CD4-positive, alpha-beta memory T cell (primary cell): ENCODE measurements at regions not wholly inside any gene's neighbourhood (a gene's known extent, or its start where the extent isn't known, plus 50 kb on each side); places are given as distances from the start of the nearest gene placed in this dataset.

Experiments
- CTCF ChIA-PET: fragments of 350-600 bp; sonication (Branson Sonifier 250); formaldehyde crosslinking; loops from one replicate; lab custom pipeline; 2021; ENCODE audit warnings: inconsistent platforms; ENCODE audit not compliant: partially characterized antibody; lab: Charles Lee
- POLR2A ChIA-PET: fragments of 350-600 bp; sonication (Branson Sonifier 250); formaldehyde crosslinking; loops from one replicate; lab custom pipeline; 2021; ENCODE audit not compliant: partially characterized antibody; lab: Charles Lee
- DNase-seq, 5 donors: peaks; one replicate each; pipeline versions ENCODE4 v3.0.0 to v3.0.0-alpha.2; 2020 to 2022; ENCODE audit warnings: mixed read lengths in 1 of 5
- H3K27ac ChIP-seq: one replicate; pipeline ENCODE4 v1.7.0; 2013; ENCODE audit warnings: low read depth, low read length
- H3K27me3 ChIP-seq: 2 replicates; pipeline ENCODE4 v1.7.0; 2013; ENCODE audit warnings: mild to moderate bottlenecking, low read length, moderate library complexity; ENCODE audit not compliant: insufficient read depth
- H3K36me3 ChIP-seq: 2 replicates; pipeline ENCODE4 v1.7.0; 2013; ENCODE audit warnings: mild to moderate bottlenecking, low read length, moderate library complexity; ENCODE audit not compliant: insufficient read depth
- H3K4me1 ChIP-seq: 2 replicates; pipeline ENCODE4 v1.7.0; 2013; ENCODE audit warnings: mild to moderate bottlenecking, low read length, moderate library complexity; ENCODE audit not compliant: insufficient read depth
- H3K4me3 ChIP-seq, 2 donors: one replicate each; pipeline ENCODE4 v1.7.0; 2013; ENCODE audit warnings: low read length in 2 of 2, mild to moderate bottlenecking in 1 of 2
- H3K9me3 ChIP-seq, 2 donors: one replicate each; pipeline ENCODE4 v1.7.0; 2013; ENCODE audit warnings: low read length in 2 of 2, control low read depth in 1 of 2; ENCODE audit not compliant: control insufficient read depth in 1 of 2
- H3K27ac Mint-ChIP-seq, 7 donors: one replicate each; pipeline ENCODE4 v1.8.0; 2020 to 2021; ENCODE audit warnings: mixed read lengths in 7 of 7, mild to moderate bottlenecking in 6 of 7, inconsistent platforms in 3 of 7, moderate library complexity in 3 of 7
- H3K27me3 Mint-ChIP-seq, 2 donors: one replicate each; pipeline ENCODE4 v1.8.0; 2020 to 2021; ENCODE audit warnings: mixed read lengths in 2 of 2
- H3K36me3 Mint-ChIP-seq, 2 donors: one replicate each; pipeline ENCODE4 v1.8.0; 2020 to 2021; ENCODE audit warnings: mixed read lengths in 2 of 2, inconsistent platforms in 1 of 2, mild to moderate bottlenecking in 1 of 2
- H3K4me1 Mint-ChIP-seq, 4 donors: one replicate each; pipeline ENCODE4 v1.8.0; 2020 to 2021; ENCODE audit warnings: mixed read lengths in 4 of 4, mild to moderate bottlenecking in 1 of 4
- H3K4me3 Mint-ChIP-seq, 8 donors: one replicate each; pipeline ENCODE4 v1.8.0; 2020 to 2021; ENCODE audit warnings: mixed read lengths in 8 of 8, mild to moderate bottlenecking in 7 of 8, moderate library complexity in 6 of 8, inconsistent platforms in 3 of 8
- H3K9me3 Mint-ChIP-seq, 8 donors: one replicate each; pipeline ENCODE4 v1.8.0; 2020 to 2021; ENCODE audit warnings: mixed read lengths in 8 of 8, mild to moderate bottlenecking in 5 of 8, inconsistent platforms in 3 of 8, moderate library complexity in 1 of 8
- intact Hi-C: fragments of 100-400 bp; cut with micrococcal nuclease; formaldehyde crosslinking; loops from one replicate; pipeline ENCODE4 v1.15.1; 2023

- Mint-ChIP-seq H3K9me3 (peaks cover 0 to 2% (median 0%) of the 10 kb centered on the region in 8 donors), H3K27me3 (peaks cover 3 to 4% of the 10 kb centered on the region in 2 donors), H3K4me1 (no peaks in the 10 kb centered on the region), H3K27ac (no peak overlapping the region), H3K36me3 (no peaks in the 10 kb centered on the region), H3K4me3 (no peak overlapping the region)
- no peaks in the 10 kb centered on the region for H3K4me1 ChIP-seq
- no peaks in the 10 kb centered on the region for H3K27me3 ChIP-seq
- no peaks in the 10 kb centered on the region for H3K9me3 ChIP-seq
- ChIA-PET POLR2A (no interaction called here), CTCF (interaction anchor here (1.3 kb wide), 1 partner anchor 26 kb away, joined by 5 read pairs; no protein-coding TSS in a partner anchor)
- intact Hi-C loops: no loop called here
- no peaks in the 10 kb centered on the region for H3K36me3 ChIP-seq
- no peak overlapping the region for H3K4me3 ChIP-seq
- no peak overlapping the region for H3K27ac ChIP-seq
- no peak for DNase-seq
Measured at GRCh38 chr3:106635271-106635670, 742.0 kb upstream of the CCDC54 start.

GRCh38 chr3:106635826-106636225, 741.4 kb upstream of the CCDC54 start:
- Histone ChIP-seq H3K9me3 (no peaks in the 10 kb centered on the region), H3K4me3 (no peak overlapping the region), H3K36me3 (no peaks in the 10 kb centered on the region), H3K4me1 (no peaks in the 10 kb centered on the region), H3K27ac (no peak overlapping the region), H3K27me3 (no peaks in the 10 kb centered on the region)
- no peak for DNase-seq
- ChIA-PET CTCF (no interaction called here), POLR2A (no interaction called here)
- Mint-ChIP-seq H3K4me1 (no peaks in the 10 kb centered on the region), H3K27me3 (peaks cover 3 to 4% of the 10 kb centered on the region in 2 donors), H3K36me3 (no peaks in the 10 kb centered on the region), H3K9me3 (peaks cover 0 to 2% (median 0%) of the 10 kb centered on the region in 8 donors), H3K4me3 (no peak overlapping the region), H3K27ac (no peak overlapping the region)
- intact Hi-C loops: no loop called here

DNA sequence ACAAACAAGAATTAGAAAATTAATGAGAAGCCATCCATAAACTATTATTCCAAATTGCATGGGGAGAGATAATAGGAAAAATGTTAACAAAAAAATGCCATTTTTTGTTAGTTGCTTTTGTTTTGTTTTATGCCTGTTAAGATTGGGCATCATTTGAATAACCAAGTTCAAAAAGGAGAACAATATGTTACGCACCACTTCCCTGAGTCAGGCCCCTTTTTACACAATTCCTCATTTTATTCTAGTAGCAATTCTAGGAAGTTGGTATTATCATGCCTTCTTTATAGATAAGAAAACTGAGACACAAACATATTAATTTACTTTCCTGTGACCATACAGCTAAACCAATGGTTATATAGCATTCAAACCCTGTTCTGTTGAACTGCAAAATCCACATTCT, 736.9 kb upstream of the CCDC54 start:
- DNase-seq: no peak
- Mint-ChIP-seq H3K9me3 (peaks cover 0 to 2% (median 0%) of the 10 kb centered on the region in 8 donors), H3K27ac (no peak overlapping the region), H3K27me3 (peaks cover 6 to 7% of the 10 kb centered on the region in 2 donors), H3K4me1 (no peaks in the 10 kb centered on the region), H3K4me3 (no peak overlapping the region), H3K36me3 (no peaks in the 10 kb centered on the region)
- H3K4me1 ChIP-seq: no peaks in the 10 kb centered on the region
- POLR2A ChIA-PET: no interaction called here
- no peak overlapping the region for H3K27ac ChIP-seq
- no peak overlapping the region for H3K4me3 ChIP-seq
- no peaks in the 10 kb centered on the region for H3K36me3 ChIP-seq
- H3K9me3 ChIP-seq: no peaks in the 10 kb centered on the region
- no peaks in the 10 kb centered on the region for H3K27me3 ChIP-seq
- intact Hi-C loops: no loop called here
- CTCF ChIA-PET: no interaction called here

DNA sequence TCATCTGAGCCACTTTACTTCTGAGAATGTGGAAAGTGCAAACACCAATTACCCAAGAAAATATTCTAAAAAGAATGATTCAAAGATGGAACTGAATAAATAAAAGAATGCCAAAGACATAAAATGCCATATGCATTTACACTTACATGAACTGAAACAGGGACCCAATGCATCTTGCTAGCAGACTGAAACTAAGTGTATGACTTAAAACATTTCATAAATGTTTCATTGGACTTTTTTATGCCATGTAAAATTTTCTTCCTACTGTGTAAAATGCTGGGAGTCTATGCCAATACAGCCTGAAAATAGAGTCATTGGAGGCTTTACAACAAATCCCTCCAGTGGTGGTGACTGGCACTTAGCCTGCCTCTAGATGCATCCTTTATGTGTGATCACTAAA, 735.1 kb upstream of the CCDC54 start:
- intact Hi-C loops: no loop called here
- no peak overlapping the region for H3K27ac ChIP-seq
- Mint-ChIP-seq H3K4me1 (no peaks in the 10 kb centered on the region), H3K4me3 (no peak overlapping the region), H3K36me3 (no peaks in the 10 kb centered on the region), H3K27me3 (peaks cover 8% of the 10 kb centered on the region in 2 donors), H3K27ac (no peak overlapping the region), H3K9me3 (no peaks in the 10 kb centered on the region)
- no peaks in the 10 kb centered on the region for H3K9me3 ChIP-seq
- POLR2A ChIA-PET: no interaction called here
- DNase-seq: no peak
- no peaks in the 10 kb centered on the region for H3K4me1 ChIP-seq
- no peaks in the 10 kb centered on the region for H3K27me3 ChIP-seq
- CTCF ChIA-PET: no interaction called here
- no peaks in the 10 kb centered on the region for H3K36me3 ChIP-seq
- no peak overlapping the region for H3K4me3 ChIP-seq

DNA sequence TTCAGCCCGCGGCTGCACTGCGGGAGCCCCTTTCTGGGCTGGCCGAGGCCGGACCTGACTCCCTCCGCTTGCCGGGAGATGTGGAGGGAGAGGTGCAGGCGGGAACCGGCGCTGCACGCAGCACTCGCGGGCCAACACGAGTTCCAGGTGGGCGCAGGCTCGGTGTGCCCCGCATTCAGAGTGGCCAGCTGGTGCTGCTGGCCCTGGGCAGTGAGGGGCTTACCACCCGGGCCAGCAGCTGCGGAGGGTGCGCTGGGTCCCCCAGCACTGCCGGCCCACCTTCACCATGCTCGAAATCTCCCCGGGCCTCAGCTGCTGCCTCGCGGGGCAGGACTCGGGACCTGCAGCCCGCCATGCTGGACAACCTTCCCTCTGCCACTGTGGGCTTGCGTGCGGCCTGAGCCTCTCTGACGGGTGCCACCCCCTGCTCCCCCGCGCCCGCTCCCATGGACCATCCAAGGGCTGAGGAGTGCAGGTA, 733.5 kb upstream of the CCDC54 start:
- peaks cover 8 to 14% of the 10 kb centered on the region in 2 donors for H3K27me3 Mint-ChIP-seq
- H3K27ac ChIP-seq: no peak overlapping the region
- no peaks in the 10 kb centered on the region for H3K27me3 ChIP-seq
- no peak for DNase-seq
- no peaks in the 10 kb centered on the region for H3K9me3 ChIP-seq
- no peaks in the 10 kb centered on the region for H3K36me3 ChIP-seq
- ChIA-PET POLR2A (no interaction called here), CTCF (no interaction called here)
- H3K4me1 Mint-ChIP-seq: no peaks in the 10 kb centered on the region
- no peak overlapping the region for H3K4me3 Mint-ChIP-seq
- intact Hi-C loops: no loop called here
- no peak overlapping the region for H3K27ac Mint-ChIP-seq
- H3K4me1 ChIP-seq: no peaks in the 10 kb centered on the region
- no peak overlapping the region for H3K4me3 ChIP-seq
- no peaks in the 10 kb centered on the region for H3K36me3 Mint-ChIP-seq
- peaks cover 0 to 2% (median 0%) of the 10 kb centered on the region in 8 donors for H3K9me3 Mint-ChIP-seq

GRCh38 chr3:106673926-106674569, 703.2 kb upstream of the CCDC54 start:
- Mint-ChIP-seq H3K4me3 (no peak overlapping the region), H3K27me3 (no peaks in the 10 kb centered on the region), H3K9me3 (peaks cover 0 to 2% (median 0%) of the 10 kb centered on the region in 8 donors), H3K27ac (no peak overlapping the region), H3K4me1 (peaks cover 0 to 1% (median 0%) of the 10 kb centered on the region in 4 donors), H3K36me3 (no peaks in the 10 kb centered on the region)
- H3K4me3 ChIP-seq: no peak overlapping the region
- ChIA-PET POLR2A (no interaction called here), CTCF (no interaction called here)
- no peaks in the 10 kb centered on the region for H3K4me1 ChIP-seq
- H3K9me3 ChIP-seq: no peaks in the 10 kb centered on the region
- intact Hi-C loops: no loop called here
- H3K27ac ChIP-seq: no peak overlapping the region
- no peak for DNase-seq
- no peaks in the 10 kb centered on the region for H3K36me3 ChIP-seq
- H3K27me3 ChIP-seq: no peaks in the 10 kb centered on the region

GRCh38 chr3:106675451-106675850, 701.8 kb upstream of the CCDC54 start:
- peaks cover 0 to 2% (median 0%) of the 10 kb centered on the region in 8 donors for H3K9me3 Mint-ChIP-seq
- H3K9me3 ChIP-seq: no peaks in the 10 kb centered on the region
- no peak overlapping the region for H3K27ac Mint-ChIP-seq
- H3K4me3 Mint-ChIP-seq: no peak overlapping the region
- no peaks in the 10 kb centered on the region for H3K27me3 ChIP-seq
- no peaks in the 10 kb centered on the region for H3K36me3 ChIP-seq
- H3K27ac ChIP-seq: no peak overlapping the region
- intact Hi-C loops: no loop called here
- POLR2A ChIA-PET: no interaction called here
- no peak overlapping the region for H3K4me3 ChIP-seq
- H3K27me3 Mint-ChIP-seq: peaks cover 0 to 2% of the 10 kb centered on the region in 2 donors
- no peak for DNase-seq
- CTCF ChIA-PET: no interaction called here
- H3K36me3 Mint-ChIP-seq: no peaks in the 10 kb centered on the region
- peaks cover 0 to 1% (median 0%) of the 10 kb centered on the region in 4 donors for H3K4me1 Mint-ChIP-seq
- H3K4me1 ChIP-seq: no peaks in the 10 kb centered on the region
